GM03348 (cell line): ENCODE measurements at regions not wholly inside any gene's neighbourhood (a gene's known extent, or its start where the extent isn't known, plus 50 kb on each side); places are given as distances from the start of the nearest gene placed in this dataset.
A peak's percentile ranks its signal among the peaks of the same experiment; 100 is the strongest.

Source experiments
- DNase-seq: peaks from one replicate; pipeline ENCODE4 v3.0.0; 2012; ENCODE audit warnings: low spot score

- no peak for DNase-seq
Observed at GRCh38 chr3:113138839-113139743, 72.3 kb upstream of the BOC start.

DNA sequence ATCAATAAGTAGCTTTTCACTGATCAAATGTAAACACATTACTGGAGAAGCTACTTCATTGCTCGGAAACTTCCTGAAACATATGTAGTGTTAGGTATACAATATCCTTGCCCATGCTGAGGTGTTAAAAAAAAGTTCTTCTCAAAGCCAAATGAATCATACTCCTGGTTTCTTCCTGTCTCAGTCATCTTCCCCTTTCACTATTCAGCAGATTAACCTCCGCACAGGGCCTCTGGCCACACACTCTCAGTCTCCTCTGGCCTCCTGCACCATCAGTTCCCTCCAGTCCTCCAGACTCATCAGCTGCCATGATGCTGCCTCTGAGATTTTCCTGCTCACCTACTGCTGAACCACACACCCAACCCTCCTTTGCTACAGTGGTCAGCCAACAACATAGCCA, 70.5 kb upstream of the BOC start:
- no peak for DNase-seq

GRCh38 chr3:113141543-113141942, 69.8 kb upstream of the BOC start:
- no peak for DNase-seq

- DNase-seq = no peak
Observed at GRCh38 chr3:113142476-113142875, 68.9 kb upstream of the BOC start.

DNA sequence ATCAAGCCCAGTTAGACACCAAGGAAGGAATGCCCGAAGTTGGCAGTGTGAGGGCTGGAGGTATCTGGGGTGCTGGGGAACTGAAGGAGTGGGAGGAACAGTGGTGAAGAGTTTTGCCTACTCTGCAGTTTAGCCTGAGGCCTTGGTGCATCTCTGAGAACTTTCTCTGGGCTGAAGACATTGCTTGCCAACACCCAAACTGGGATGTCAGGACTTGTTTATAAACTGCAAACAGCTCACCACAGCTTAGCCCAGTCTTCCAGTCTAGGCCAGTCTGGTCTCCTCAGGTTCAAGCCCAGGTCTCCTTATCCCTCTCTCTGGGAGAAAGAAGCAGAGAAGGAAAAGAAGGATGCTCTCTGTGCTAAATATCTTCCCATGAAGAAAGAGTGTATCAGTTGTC, 68.0 kb upstream of the BOC start:
- no peak for DNase-seq

DNA sequence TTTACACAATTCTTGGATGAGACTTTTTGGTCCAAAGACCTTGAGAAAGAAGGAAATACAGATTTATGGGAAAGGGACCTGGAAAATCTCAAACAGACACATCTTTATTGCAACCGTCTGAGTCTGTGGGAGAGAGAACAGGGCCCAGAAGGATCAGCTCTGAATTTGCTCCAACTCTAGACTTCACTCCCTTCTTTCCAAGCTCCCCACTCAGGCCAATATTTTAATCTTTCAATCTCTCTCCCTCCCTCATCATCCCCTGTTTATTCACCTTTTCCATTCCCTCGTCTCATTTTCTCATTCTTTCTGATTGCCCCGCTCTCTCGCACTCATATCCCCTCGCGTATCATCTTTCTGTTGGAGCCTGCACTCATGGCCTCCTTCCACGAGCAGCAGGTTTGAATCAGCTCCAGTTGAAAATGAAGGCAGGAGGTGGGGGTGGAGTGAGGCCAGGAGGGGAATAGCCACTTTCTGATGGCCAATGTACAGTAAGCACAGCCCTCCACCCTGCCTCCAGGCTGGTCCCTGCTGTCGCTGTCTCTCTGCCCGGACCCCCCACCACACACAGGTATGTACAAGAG, 63.6 kb upstream of the BOC start:
- DNase-seq = no peak

DNA sequence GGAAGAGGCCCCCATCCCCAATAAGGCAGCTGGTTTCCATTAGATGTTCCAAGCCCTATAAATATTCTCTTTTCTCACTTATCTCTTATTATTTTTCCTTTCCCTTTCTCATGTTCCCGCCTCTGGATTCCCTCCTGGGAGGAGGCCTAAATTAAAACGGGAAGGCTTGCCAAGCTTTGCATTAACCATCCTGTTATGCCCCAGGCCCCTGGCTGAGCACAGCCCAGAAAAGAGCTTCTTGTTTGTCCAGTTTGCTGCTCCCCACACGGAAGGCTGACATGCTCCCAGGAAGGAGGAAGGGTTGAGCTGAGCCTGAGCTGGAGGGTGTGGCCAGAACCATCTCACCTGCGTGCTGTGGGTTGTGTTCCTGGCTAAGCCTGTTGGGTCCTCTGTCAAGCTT, 63.1 kb upstream of the BOC start:
- DNase-seq = no peak

DNA sequence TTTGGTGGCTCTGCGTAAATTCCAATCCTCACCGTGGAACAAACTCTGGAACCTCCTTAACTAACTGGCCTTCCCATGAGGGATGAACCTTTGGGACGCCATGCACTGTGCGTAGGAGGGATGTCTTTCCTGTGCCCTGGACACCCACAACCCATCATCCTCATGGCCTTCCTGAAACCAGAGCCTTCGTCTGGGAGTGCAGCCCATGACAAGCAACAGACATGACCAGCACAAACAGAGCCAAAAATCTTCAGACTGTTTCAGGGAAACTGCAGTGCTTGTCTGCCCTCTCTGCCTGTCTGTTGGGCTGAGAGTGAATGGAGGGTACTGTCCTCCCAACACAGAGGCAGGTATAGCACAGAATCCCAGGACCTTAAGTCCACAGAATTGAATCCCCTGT, 61.1 kb upstream of the BOC start:
- no peak for DNase-seq

DNA sequence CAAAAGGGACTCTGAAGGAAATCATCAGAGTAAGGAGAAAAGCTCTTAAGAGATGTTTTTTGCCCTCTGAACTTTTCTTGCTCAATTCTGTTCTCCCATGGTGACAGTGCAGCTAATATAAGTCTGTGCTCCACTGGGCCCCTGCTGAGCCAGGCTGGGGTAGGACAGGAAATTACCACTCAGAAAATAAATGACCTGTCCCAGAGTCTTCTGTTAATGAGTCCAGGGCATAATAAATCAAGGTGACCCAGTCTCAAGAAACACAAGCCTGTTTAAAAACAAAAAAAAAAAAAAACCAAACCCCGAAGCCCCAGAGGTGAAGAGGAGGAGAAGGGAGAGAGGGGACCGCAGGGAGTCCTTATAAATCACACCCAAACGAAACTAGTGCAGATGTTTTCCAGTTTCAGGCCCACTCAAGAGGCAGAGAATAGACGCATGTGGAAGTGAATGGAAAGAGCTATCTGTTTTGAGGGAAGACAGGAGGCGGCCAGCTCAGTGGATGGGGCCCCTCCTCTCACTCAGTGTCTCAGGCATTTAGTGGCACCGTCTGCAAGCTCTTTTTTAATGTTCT, 59.8 kb upstream of the BOC start:
- no peak for DNase-seq

GRCh38 chr3:113152849-113153248, 58.5 kb upstream of the BOC start:
- DNase-seq = no peak

- no peak for DNase-seq
Observed at GRCh38 chr3:113153499-113154107, 57.8 kb upstream of the BOC start.

DNA sequence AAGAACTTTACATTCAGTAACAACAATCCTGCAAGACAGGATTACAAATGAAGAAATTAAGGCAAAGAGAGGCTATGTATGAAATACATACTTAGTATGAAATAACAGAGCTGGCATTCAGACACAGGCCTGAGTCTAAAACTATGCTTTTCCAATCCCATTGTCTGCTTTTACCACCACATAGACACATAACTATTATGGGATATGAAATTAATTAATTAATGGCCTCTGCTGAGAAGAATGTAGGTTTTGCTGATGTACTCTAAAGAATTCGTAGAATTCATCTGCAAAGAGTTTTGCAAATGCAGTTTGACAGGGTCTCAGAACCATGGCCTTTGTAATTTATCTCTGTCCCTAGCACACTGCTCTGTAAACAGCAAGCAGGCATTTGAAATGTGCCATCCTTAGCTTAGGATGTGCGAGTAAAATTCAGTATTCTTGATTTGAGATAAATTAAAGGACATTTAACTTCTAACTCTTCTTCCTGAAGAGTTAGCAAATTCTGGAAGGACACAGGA, 54.5 kb upstream of the BOC start:
- no peak for DNase-seq

DNA sequence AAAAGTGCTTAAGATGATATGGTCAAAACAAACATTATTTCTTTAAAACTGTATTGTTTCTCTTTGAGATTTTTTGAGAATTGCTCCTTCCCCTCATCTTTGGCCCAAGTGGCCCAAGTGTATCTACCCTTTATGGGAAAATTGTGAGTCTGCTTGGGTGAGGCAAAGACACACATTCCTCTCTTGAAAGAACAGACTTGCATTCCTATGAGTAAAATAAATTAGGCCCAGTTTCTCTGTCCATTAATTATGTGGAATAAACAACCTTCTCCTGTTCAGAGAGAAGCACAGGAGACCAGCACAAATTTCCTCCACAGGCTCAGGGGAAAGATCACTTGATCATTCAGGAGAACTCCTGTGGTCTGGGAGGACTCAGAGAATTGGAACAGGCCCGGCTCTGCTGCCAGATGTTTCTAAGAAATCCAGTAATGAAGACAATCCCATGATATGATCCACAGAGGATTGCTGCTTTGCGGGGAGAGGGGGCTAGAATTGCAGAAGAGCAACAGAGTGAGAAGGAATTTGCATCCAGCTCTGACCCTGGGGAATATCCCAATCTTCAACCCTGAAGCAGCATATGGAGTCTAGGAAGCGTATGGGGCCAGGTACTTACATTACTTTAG, 53.8 kb upstream of the BOC start:
- DNase-seq = peak; percentile 47

DNA sequence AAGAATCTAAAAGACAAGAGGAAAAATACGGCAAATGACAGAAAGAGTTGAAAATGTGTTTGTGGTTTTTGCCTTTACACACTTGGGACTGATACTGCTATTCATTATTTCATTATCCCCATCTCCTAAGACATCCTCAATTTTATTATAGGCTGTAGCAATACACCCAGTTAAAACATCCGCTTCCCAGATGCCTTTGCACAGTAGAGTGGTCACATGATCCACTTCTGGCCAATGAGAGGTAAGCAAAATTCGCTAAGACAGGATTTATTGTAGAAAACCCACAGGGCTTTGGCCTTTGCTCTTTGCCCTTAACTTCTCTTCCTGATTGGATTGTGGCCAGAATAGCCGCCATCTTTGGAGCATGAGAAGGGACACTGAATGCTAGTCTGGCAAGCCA, 53.2 kb upstream of the BOC start:
- no peak for DNase-seq
